ENCODE measurements at regions not wholly inside any gene's neighbourhood (a gene's known extent, or its start where the extent isn't known, plus 50 kb on each side); places are given as distances from the start of the nearest gene placed in this dataset.

DNA sequence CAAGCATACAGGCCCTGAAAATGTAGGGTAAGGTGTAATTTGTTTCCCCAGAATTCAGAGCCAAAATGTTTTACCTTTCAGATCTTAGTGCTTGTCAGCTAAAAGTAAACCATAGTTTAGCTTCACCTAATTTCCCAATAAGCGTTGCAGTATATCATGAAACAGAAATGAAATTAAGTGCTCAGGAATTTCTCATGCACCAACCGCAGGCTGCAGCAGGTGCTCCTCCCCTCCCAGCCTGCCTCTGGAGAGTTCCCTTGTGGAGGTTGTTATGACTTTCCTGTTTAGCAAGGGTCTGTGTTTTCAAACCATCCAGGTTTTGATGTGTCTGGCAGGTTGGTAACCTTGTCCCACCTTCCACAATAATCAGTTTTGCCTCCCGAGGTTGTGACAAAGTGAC lies 118.5 kb downstream of the HLX start:
- DNase-seq: no peak
- WGBS, 5 donors: 81 to 93% (median 84%) methylated on average over 3 of the region's 3 CpGs
- no peak overlapping the region for H3K27ac ChIP-seq
- no peak overlapping the region for H3K4me3 ChIP-seq
- intact Hi-C loops (cut with DNase I; ENCODE audit: low total_unique reads): no loop called here
- H3K9me3 ChIP-seq: no peaks in the 10 kb centered on the region
- TF ChIP-seq CTCF (IDR thresholded peaks at IDR 0.05 in 8 of 11, conservative IDR thresholded peaks at IDR 0.05 in 3 of 11): no peak
- TF ChIP-seq POLR2A (IDR thresholded peaks at IDR 0.05): no peak
- no peak for TF ChIP-seq POLR2AphosphoS5 (IDR thresholded peaks at IDR 0.05)
- no peaks in the 10 kb centered on the region for H3K27me3 ChIP-seq (replicated peaks in 1 of 7)
- no peaks in the 10 kb centered on the region for H3K36me3 ChIP-seq
- H3K4me1 ChIP-seq: peaks cover 0 to 23% (median 4%) of the 10 kb centered on the region in 6 donors

GRCh38 chr1:220999872-221000863 lies 120.9 kb downstream of the HLX start:
- TF ChIP-seq CTCF (IDR thresholded peaks at IDR 0.05 in 8 of 11, conservative IDR thresholded peaks at IDR 0.05 in 3 of 11) (no peak), POLR2AphosphoS5 (IDR thresholded peaks at IDR 0.05) (peak in 2 of 3 donors; percentile 24 to 72)
- Histone ChIP-seq H3K4me1 (peaks cover 0 to 23% (median 4%) of the 10 kb centered on the region in 6 donors), H3K27ac (peak overlapping the region in 7 of 8 donors; percentile 41 to 84 (median 77)), H3K4me3 (no peak overlapping the region), H3K9me3 (peaks cover 0 to 4% (median under 1%) of the 10 kb centered on the region in 8 donors), H3K36me3 (no peaks in the 10 kb centered on the region), H3K27me3 (replicated peaks in 1 of 7) (no peaks in the 10 kb centered on the region)
- intact Hi-C loops (cut with DNase I; ENCODE audit: low total_unique reads): no loop called here
- DNase-seq: no peak
- WGBS, 5 donors: 28 to 43% (median 37%) methylated on average over 5 to 6 of the region's 6 CpGs

- intact Hi-C loops (cut with DNase I; ENCODE audit: low total_unique reads): no loop called here
- Histone ChIP-seq H3K4me1 (peaks cover 0 to 23% (median 4%) of the 10 kb centered on the region in 6 donors), H3K36me3 (no peaks in the 10 kb centered on the region), H3K9me3 (peaks cover 0 to 14% (median 8%) of the 10 kb centered on the region in 8 donors), H3K27ac (peak overlapping the region in 7 of 8 donors; percentile 41 to 84 (median 77)), H3K4me3 (no peak overlapping the region), H3K27me3 (replicated peaks in 1 of 7) (no peaks in the 10 kb centered on the region)
- no peak for DNase-seq
- 90 to 96% (median 91%) methylated on average over 4 of the region's 4 CpGs for WGBS, 5 donors
- TF ChIP-seq POLR2AphosphoS5 (IDR thresholded peaks at IDR 0.05) (no peak), CTCF (IDR thresholded peaks at IDR 0.05 in 8 of 11, conservative IDR thresholded peaks at IDR 0.05 in 3 of 11) (no peak), POLR2A (IDR thresholded peaks at IDR 0.05) (no peak)
Observed at GRCh38 chr1:221001167-221001566, 121.9 kb downstream of the HLX start.

DNA sequence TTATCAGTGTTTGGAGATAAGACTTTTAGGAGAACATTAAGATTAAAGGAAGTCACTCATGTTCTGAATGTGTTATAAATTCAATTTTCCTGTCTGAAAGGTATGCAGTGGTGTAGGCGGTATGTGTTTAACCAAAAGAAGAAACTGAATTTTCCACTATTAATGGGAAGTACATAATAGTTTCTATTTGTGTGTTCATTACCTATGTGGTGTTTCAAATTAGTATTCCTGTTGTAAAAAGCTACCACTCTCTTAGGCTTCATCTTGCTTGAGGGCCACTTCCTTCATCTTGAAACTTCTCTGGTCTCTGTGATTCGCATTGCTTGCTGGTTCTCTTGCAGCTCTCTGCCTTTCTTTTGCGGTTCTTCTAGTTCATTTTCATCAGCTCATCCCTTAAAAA lies 123.4 kb downstream of the HLX start:
- WGBS, 5 donors: 70 to 94% (median 87%) methylated on average over 3 of the region's 3 CpGs

More for the DNA sequence above, 123.4 kb downstream of the HLX start:
- peaks cover 0 to 14% (median 8%) of the 10 kb centered on the region in 8 donors for H3K9me3 ChIP-seq
- H3K4me3 ChIP-seq: no peak overlapping the region
- intact Hi-C loops (cut with DNase I; ENCODE audit: low total_unique reads): no loop called here
- H3K27ac ChIP-seq: no peak overlapping the region
- no peaks in the 10 kb centered on the region for H3K36me3 ChIP-seq
- TF ChIP-seq POLR2AphosphoS5 (IDR thresholded peaks at IDR 0.05) (no peak), CTCF (IDR thresholded peaks at IDR 0.05 in 8 of 11, conservative IDR thresholded peaks at IDR 0.05 in 3 of 11) (no peak), POLR2A (IDR thresholded peaks at IDR 0.05) (no peak)
- H3K27me3 ChIP-seq (replicated peaks in 1 of 7): no peaks in the 10 kb centered on the region
- no peak for DNase-seq
- peaks cover 0 to 23% (median 4%) of the 10 kb centered on the region in 6 donors for H3K4me1 ChIP-seq

Measured in spleen (tissue), 11 donors.